ENCODE measurements at regions not wholly inside any gene's neighbourhood (a gene's known extent, or its start where the extent isn't known, plus 50 kb on each side); places are given as distances from the start of the nearest gene placed in this dataset.

- no peaks in the 10 kb centered on the region for H3K27me3 ChIP-seq
- no peaks in the 10 kb centered on the region for H3K9me3 ChIP-seq
- no peak overlapping the region for H3K4me3 ChIP-seq
- no peak for DNase-seq
- no peaks in the 10 kb centered on the region for H3K36me3 ChIP-seq
- H3K4me1 ChIP-seq = no peaks in the 10 kb centered on the region
- H3K27ac ChIP-seq = no peak overlapping the region
- TF ChIP-seq POLR2A (IDR thresholded peaks at IDR 0.05) (no peak), CTCF (IDR thresholded peaks at IDR 0.05) (no peak)
Observed at GRCh38 chr16:62565706-62566105, 529.5 kb upstream of the CDH8 start.

- TF ChIP-seq POLR2A (IDR thresholded peaks at IDR 0.05) (no peak), CTCF (IDR thresholded peaks at IDR 0.05) (no peak)
- Histone ChIP-seq H3K4me1 (no peaks in the 10 kb centered on the region), H3K9me3 (no peaks in the 10 kb centered on the region), H3K4me3 (no peak overlapping the region), H3K27ac (no peak overlapping the region), H3K27me3 (no peaks in the 10 kb centered on the region), H3K36me3 (no peaks in the 10 kb centered on the region)
- DNase-seq = no peak
Observed at GRCh38 chr16:62564291-62564690, 528.1 kb upstream of the CDH8 start.

- TF ChIP-seq POLR2A (IDR thresholded peaks at IDR 0.05) (no peak), CTCF (IDR thresholded peaks at IDR 0.05) (no peak)
- H3K4me3 ChIP-seq = no peak overlapping the region
- H3K27ac ChIP-seq = no peak overlapping the region
- no peak for DNase-seq
- no peaks in the 10 kb centered on the region for H3K4me1 ChIP-seq
- H3K9me3 ChIP-seq = no peaks in the 10 kb centered on the region
- no peaks in the 10 kb centered on the region for H3K36me3 ChIP-seq
- H3K27me3 ChIP-seq = no peaks in the 10 kb centered on the region
Observed at GRCh38 chr16:62562121-62562520, 525.9 kb upstream of the CDH8 start.

GRCh38 chr16:62549875-62550274 is 513.6 kb upstream of the CDH8 start:
- Histone ChIP-seq H3K36me3 (no peaks in the 10 kb centered on the region), H3K9me3 (no peaks in the 10 kb centered on the region), H3K27ac (no peak overlapping the region), H3K27me3 (no peaks in the 10 kb centered on the region), H3K4me3 (no peak overlapping the region), H3K4me1 (no peaks in the 10 kb centered on the region)
- TF ChIP-seq POLR2A (IDR thresholded peaks at IDR 0.05) (no peak), CTCF (IDR thresholded peaks at IDR 0.05) (no peak)
- no peak for DNase-seq

- no peak for DNase-seq
- no peak for TF ChIP-seq CTCF (IDR thresholded peaks at IDR 0.05)
- no peak for TF ChIP-seq POLR2A (IDR thresholded peaks at IDR 0.05)
- no peak overlapping the region for H3K27ac ChIP-seq
- no peaks in the 10 kb centered on the region for H3K4me1 ChIP-seq
- H3K36me3 ChIP-seq = no peaks in the 10 kb centered on the region
- H3K9me3 ChIP-seq = no peaks in the 10 kb centered on the region
- no peaks in the 10 kb centered on the region for H3K27me3 ChIP-seq
- no peak overlapping the region for H3K4me3 ChIP-seq
Observed at GRCh38 chr16:62548095-62548494, 511.9 kb upstream of the CDH8 start.

GRCh38 chr16:62546701-62547100 is 510.5 kb upstream of the CDH8 start:
- no peak overlapping the region for H3K4me3 ChIP-seq
- no peak for TF ChIP-seq CTCF (IDR thresholded peaks at IDR 0.05)
- no peak for TF ChIP-seq POLR2A (IDR thresholded peaks at IDR 0.05)
- DNase-seq = no peak
- H3K27ac ChIP-seq = no peak overlapping the region
- H3K4me1 ChIP-seq = no peaks in the 10 kb centered on the region
- H3K9me3 ChIP-seq = no peaks in the 10 kb centered on the region
- H3K36me3 ChIP-seq = no peaks in the 10 kb centered on the region
- no peaks in the 10 kb centered on the region for H3K27me3 ChIP-seq
